ENCODE measurements at regions not wholly inside any gene's neighbourhood (a gene's known extent, or its start where the extent isn't known, plus 50 kb on each side); places are given as distances from the start of the nearest gene placed in this dataset.

GRCh38 chr1:189220750-189221149, 1256.9 kb downstream of the BRINP3 start:
- TF ChIP-seq, protein P1, sequence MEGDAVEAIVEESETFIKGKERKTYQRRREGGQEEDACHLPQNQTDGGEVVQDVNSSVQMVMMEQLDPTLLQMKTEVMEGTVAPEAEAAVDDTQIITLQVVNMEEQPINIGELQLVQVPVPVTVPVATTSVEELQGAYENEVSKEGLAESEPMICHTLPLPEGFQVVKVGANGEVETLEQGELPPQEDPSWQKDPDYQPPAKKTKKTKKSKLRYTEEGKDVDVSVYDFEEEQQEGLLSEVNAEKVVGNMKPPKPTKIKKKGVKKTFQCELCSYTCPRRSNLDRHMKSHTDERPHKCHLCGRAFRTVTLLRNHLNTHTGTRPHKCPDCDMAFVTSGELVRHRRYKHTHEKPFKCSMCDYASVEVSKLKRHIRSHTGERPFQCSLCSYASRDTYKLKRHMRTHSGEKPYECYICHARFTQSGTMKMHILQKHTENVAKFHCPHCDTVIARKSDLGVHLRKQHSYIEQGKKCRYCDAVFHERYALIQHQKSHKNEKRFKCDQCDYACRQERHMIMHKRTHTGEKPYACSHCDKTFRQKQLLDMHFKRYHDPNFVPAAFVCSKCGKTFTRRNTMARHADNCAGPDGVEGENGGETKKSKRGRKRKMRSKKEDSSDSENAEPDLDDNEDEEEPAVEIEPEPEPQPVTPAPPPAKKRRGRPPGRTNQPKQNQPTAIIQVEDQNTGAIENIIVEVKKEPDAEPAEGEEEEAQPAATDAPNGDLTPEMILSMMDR (IDR thresholded peaks at IDR 0.05): no peak
- no peak for TF ChIP-seq POLR2A (IDR thresholded peaks at IDR 0.05)

Data from esophagus squamous epithelium (tissue), 4 donors.